ENCODE measurements at regions not wholly inside any gene's neighbourhood (a gene's known extent, or its start where the extent isn't known, plus 50 kb on each side); places are given as distances from the start of the nearest gene placed in this dataset.

- H2AFZ ChIP-seq (ENCODE audit: low read length), result no peak overlapping the region
- H3K27me3 ChIP-seq (ENCODE audit: control insufficient read depth, insufficient read depth, low read length), result no peaks in the 10 kb centered on the region
- no peaks in the 10 kb centered on the region for H3K4me1 ChIP-seq (ENCODE audit: control insufficient read depth, extremely low read depth, insufficient read depth, low read length)
- no peak overlapping the region for H3K27ac ChIP-seq (ENCODE audit: insufficient read depth, low read length)
- DNase-seq (ENCODE audit: low read depth in 2 of 2), result no peak
- no peak overlapping the region for H3K9ac ChIP-seq (ENCODE audit: insufficient read depth, low read length)
- TF ChIP-seq CTCF (conservative IDR thresholded peaks at IDR 0.05 in 1 of 2, IDR thresholded peaks at IDR 0.05 in 1 of 2; ENCODE audit: low read depth in 1 of 2, low read length in 2 of 2) (no peak), EZH2 (IDR thresholded peaks at IDR 0.05; ENCODE audit: low read length, missing control alignments) (no peak)
- no peaks in the 10 kb centered on the region for H3K36me3 ChIP-seq (ENCODE audit: control insufficient read depth, insufficient read depth, low read length)
- no peak overlapping the region for H3K4me2 ChIP-seq (ENCODE audit: extremely low read depth, insufficient read depth, low read length)
- H3K9me3 ChIP-seq (ENCODE audit: control insufficient read depth, insufficient read depth, low read depth, low read length), result no peaks in the 10 kb centered on the region
- no peak overlapping the region for H3K4me3 ChIP-seq (replicated peaks in 1 of 4; ENCODE audit: control extremely low read depth in 1 of 4, insufficient read depth in 1 of 4, low read depth in 3 of 4, low read length in 4 of 4)
- no peaks in the 10 kb centered on the region for H3K79me2 ChIP-seq (ENCODE audit: control insufficient read depth, insufficient read depth, low read length)
- H4K20me1 ChIP-seq (ENCODE audit: control insufficient read depth, extremely low read depth, insufficient read depth, low read length), result no peaks in the 10 kb centered on the region
These were observed 600.9 kb downstream of the SI start for GRCh38 chr3:164477403-164477802.

- Histone ChIP-seq H3K79me2 (ENCODE audit: control insufficient read depth, insufficient read depth, low read length) (no peaks in the 10 kb centered on the region), H3K27ac (ENCODE audit: insufficient read depth, low read length) (no peak overlapping the region), H3K4me2 (ENCODE audit: extremely low read depth, insufficient read depth, low read length) (no peak overlapping the region), H4K20me1 (ENCODE audit: control insufficient read depth, extremely low read depth, insufficient read depth, low read length) (no peaks in the 10 kb centered on the region), H3K9ac (ENCODE audit: insufficient read depth, low read length) (no peak overlapping the region), H3K9me3 (ENCODE audit: control insufficient read depth, insufficient read depth, low read depth, low read length) (no peaks in the 10 kb centered on the region), H3K36me3 (ENCODE audit: control insufficient read depth, insufficient read depth, low read length) (no peaks in the 10 kb centered on the region), H3K27me3 (ENCODE audit: control insufficient read depth, insufficient read depth, low read length) (no peaks in the 10 kb centered on the region), H3K4me1 (ENCODE audit: control insufficient read depth, extremely low read depth, insufficient read depth, low read length) (no peaks in the 10 kb centered on the region), H3K4me3 (replicated peaks in 1 of 4; ENCODE audit: control extremely low read depth in 1 of 4, insufficient read depth in 1 of 4, low read depth in 3 of 4, low read length in 4 of 4) (no peak overlapping the region), H2AFZ (ENCODE audit: low read length) (no peak overlapping the region)
- DNase-seq (ENCODE audit: low read depth in 2 of 2), result no peak
- TF ChIP-seq EZH2 (IDR thresholded peaks at IDR 0.05; ENCODE audit: low read length, missing control alignments) (no peak), CTCF (conservative IDR thresholded peaks at IDR 0.05 in 1 of 2, IDR thresholded peaks at IDR 0.05 in 1 of 2; ENCODE audit: low read depth in 1 of 2, low read length in 2 of 2) (no peak)
These were observed 601.7 kb downstream of the SI start for GRCh38 chr3:164476631-164477030.

DNA sequence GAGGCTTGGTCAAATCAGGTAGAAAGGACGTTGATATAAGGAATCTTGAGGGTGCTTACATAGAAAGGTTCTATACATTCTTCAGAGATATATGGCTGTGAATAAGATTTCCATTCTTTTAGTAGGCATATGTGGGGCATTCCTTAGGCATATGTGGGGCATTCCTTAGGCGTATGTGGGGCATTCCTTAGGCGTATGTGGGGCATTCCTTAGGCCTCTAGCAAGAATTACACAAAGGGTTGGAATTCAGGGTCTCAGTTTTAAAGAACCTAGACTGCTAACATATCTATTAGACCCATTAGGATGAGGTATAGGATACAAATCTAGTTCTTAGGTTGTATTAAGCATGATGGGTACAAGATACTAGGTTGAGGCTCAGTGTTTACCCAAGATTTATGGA lies 607.8 kb downstream of the SI start:
- peak in 1 of 2 donors; percentile 13 for DNase-seq (ENCODE audit: low read depth in 2 of 2)
- Histone ChIP-seq H3K79me2 (ENCODE audit: control insufficient read depth, insufficient read depth, low read length) (no peaks in the 10 kb centered on the region), H3K36me3 (ENCODE audit: control insufficient read depth, insufficient read depth, low read length) (no peaks in the 10 kb centered on the region), H4K20me1 (ENCODE audit: control insufficient read depth, extremely low read depth, insufficient read depth, low read length) (no peaks in the 10 kb centered on the region), H3K4me3 (replicated peaks in 1 of 4; ENCODE audit: control extremely low read depth in 1 of 4, insufficient read depth in 1 of 4, low read depth in 3 of 4, low read length in 4 of 4) (no peak overlapping the region), H3K4me1 (ENCODE audit: control insufficient read depth, extremely low read depth, insufficient read depth, low read length) (no peaks in the 10 kb centered on the region), H3K4me2 (ENCODE audit: extremely low read depth, insufficient read depth, low read length) (no peak overlapping the region), H3K27me3 (ENCODE audit: control insufficient read depth, insufficient read depth, low read length) (no peaks in the 10 kb centered on the region), H3K9me3 (ENCODE audit: control insufficient read depth, insufficient read depth, low read depth, low read length) (no peaks in the 10 kb centered on the region), H2AFZ (ENCODE audit: low read length) (no peak overlapping the region), H3K9ac (ENCODE audit: insufficient read depth, low read length) (no peak overlapping the region), H3K27ac (ENCODE audit: insufficient read depth, low read length) (no peak overlapping the region)
- TF ChIP-seq CTCF (conservative IDR thresholded peaks at IDR 0.05 in 1 of 2, IDR thresholded peaks at IDR 0.05 in 1 of 2; ENCODE audit: low read depth in 1 of 2, low read length in 2 of 2), result no peak
- no peak for TF ChIP-seq EZH2 (IDR thresholded peaks at IDR 0.05; ENCODE audit: low read length, missing control alignments)
